Spleen (tissue), 11 donors: ENCODE measurements at regions not wholly inside any gene's neighbourhood (a gene's known extent, or its start where the extent isn't known, plus 50 kb on each side); places are given as distances from the start of the nearest gene placed in this dataset.

ENCODE experiments used
- DNase-seq: peaks from one replicate; pipeline ENCODE4 v3.0.0-alpha.2; 2020
- H3K27ac ChIP-seq, 8 donors: fragments of 200-600 bp; sonication (generic) in 7 of 8; 1 replicate in 4 of 8; 2 replicates in 4 of 8; pipeline versions ENCODE4 v1.5.0 to v1.8.0; 2016 to 2021; ENCODE audit warnings: inconsistent platforms in 4 of 8, mild to moderate bottlenecking in 4 of 8, moderate library complexity in 1 of 8
- H3K27me3 ChIP-seq, 7 donors: fragments of 200-600 bp; sonication (generic) in 6 of 7; replicated peaks in 1 of 7; 1 replicate in 4 of 7; 2 replicates in 3 of 7; pipeline versions ENCODE4 v1.5.0 to v1.8.0; 2016 to 2021; ENCODE audit warnings: inconsistent platforms in 3 of 7, mild to moderate bottlenecking in 1 of 7
- H3K36me3 ChIP-seq, 6 donors: fragments of 200-600 bp; sonication (generic) in 5 of 6; 1 replicate in 4 of 6; 2 replicates in 2 of 6; pipeline versions ENCODE4 v1.5.0 to v1.8.0; 2016 to 2021; ENCODE audit warnings: inconsistent platforms in 2 of 6
- H3K4me1 ChIP-seq, 6 donors: fragments of 200-600 bp; sonication (generic) in 5 of 6; 1 replicate in 3 of 6; 2 replicates in 3 of 6; pipeline versions ENCODE4 v1.5.0 to v1.8.0; 2016 to 2021; ENCODE audit warnings: inconsistent platforms in 3 of 6
- H3K4me3 ChIP-seq, 8 donors: fragments of 200-600 bp; sonication (generic) in 7 of 8; 1 replicate in 4 of 8; 2 replicates in 4 of 8; pipeline versions ENCODE4 v1.5.0 to v1.8.0; 2016 to 2021; ENCODE audit warnings: inconsistent platforms in 4 of 8, mild to moderate bottlenecking in 4 of 8, moderate library complexity in 2 of 8
- H3K9me3 ChIP-seq, 8 donors: fragments of 200-600 bp; sonication (generic) in 7 of 8; 1 replicate in 4 of 8; 2 replicates in 4 of 8; pipeline versions ENCODE4 v1.5.0 to v1.8.0; 2016 to 2021; ENCODE audit warnings: inconsistent platforms in 4 of 8
- CTCF ChIP-seq, 11 experiments: fragments of 200-600 bp in 7 of 11; fragments of 450-650 bp in 4 of 11; sonication (generic) in 4 of 11; IDR thresholded peaks in 8 of 11; conservative IDR thresholded peaks in 3 of 11; 1 replicate in 7 of 11; 2 replicates in 4 of 11; pipeline versions ENCODE4 v1.4.0 to v1.8.0; 2016 to 2021; ENCODE audit warnings: antibody characterized with exemption in 11 of 11, inconsistent platforms in 4 of 11, mild to moderate bottlenecking in 1 of 11
- POLR2A ChIP-seq, 3 donors: fragments of 450-650 bp; IDR thresholded peaks; one replicate each; pipeline ENCODE4 v1.5.1; 2017; ENCODE audit warnings: antibody characterized with exemption in 3 of 3, mild to moderate bottlenecking in 1 of 3
- POLR2AphosphoS5 ChIP-seq, 3 donors: sonication (generic); formaldehyde crosslinking; IDR thresholded peaks; one replicate each; pipeline ENCODE4 v1.5.1; 2017; ENCODE audit warnings: antibody characterized with exemption in 3 of 3
- WGBS, 5 donors: extraction: QIAGEN DNeasy Blood & Tissue Kit in 3 of 5; methylation state at CpG; one replicate each; pipeline versions ENCODE4 v1.1.5 to v1.1.7; 2013 to 2018; 5-methylcytosine and 5-hydroxymethylcytosine counted together
- intact Hi-C: fragments of 100-400 bp; cut with DNase I; formaldehyde crosslinking; loops from one replicate; pipeline ENCODE4 v1.15.0; 2023; ENCODE audit warnings: low total_unique reads
- donor health status: healthy with polysubstance abuse.
- donor health status: DM: no; HTN: no; CAD: no; lungs with moderate emphysema.
- donor health status: DM: no; HTN: no; CAD: no.
- donor health status: Bipolar disorder and iron deficiency.
- donor health status: healthy.
- donor health status: DM: no; HTN: no; CAD: no.
- donor health status: DM: yes; HTN: yes; CAD: no.

- intact Hi-C loops: no loop called here
- Histone ChIP-seq H3K27me3 (no peaks in the 10 kb centered on the region), H3K9me3 (peaks cover 0 to 4% (median 0%) of the 10 kb centered on the region in 8 donors), H3K27ac (no peak overlapping the region), H3K4me1 (no peaks in the 10 kb centered on the region), H3K4me3 (no peak overlapping the region), H3K36me3 (no peaks in the 10 kb centered on the region)
- no peak for TF ChIP-seq CTCF (IDR thresholded peaks at IDR 0.05 in 8 of 11, conservative IDR thresholded peaks at IDR 0.05 in 3 of 11)
- TF ChIP-seq POLR2A (IDR thresholded peaks at IDR 0.05): no peak
- no peak for TF ChIP-seq POLR2AphosphoS5 (IDR thresholded peaks at IDR 0.05)
- DNase-seq: no peak
These were observed 758.0 kb upstream of the USP15 start for GRCh38 chr12:61502179-61502578.

- no peaks in the 10 kb centered on the region for H3K36me3 ChIP-seq
- no peaks in the 10 kb centered on the region for H3K4me1 ChIP-seq
- H3K27ac ChIP-seq: no peak overlapping the region
- no peak for TF ChIP-seq POLR2AphosphoS5 (IDR thresholded peaks at IDR 0.05)
- WGBS, 5 donors: 23 to 67% (median 50%) methylated on average over 1 of the region's 1 CpG
- H3K27me3 ChIP-seq: no peaks in the 10 kb centered on the region
- intact Hi-C loops: no loop called here
- H3K9me3 ChIP-seq: peaks cover 0 to 4% (median 0%) of the 10 kb centered on the region in 8 donors
- DNase-seq: no peak
- no peak overlapping the region for H3K4me3 ChIP-seq
These were observed 755.7 kb upstream of the USP15 start for GRCh38 chr12:61504396-61505080.

DNA sequence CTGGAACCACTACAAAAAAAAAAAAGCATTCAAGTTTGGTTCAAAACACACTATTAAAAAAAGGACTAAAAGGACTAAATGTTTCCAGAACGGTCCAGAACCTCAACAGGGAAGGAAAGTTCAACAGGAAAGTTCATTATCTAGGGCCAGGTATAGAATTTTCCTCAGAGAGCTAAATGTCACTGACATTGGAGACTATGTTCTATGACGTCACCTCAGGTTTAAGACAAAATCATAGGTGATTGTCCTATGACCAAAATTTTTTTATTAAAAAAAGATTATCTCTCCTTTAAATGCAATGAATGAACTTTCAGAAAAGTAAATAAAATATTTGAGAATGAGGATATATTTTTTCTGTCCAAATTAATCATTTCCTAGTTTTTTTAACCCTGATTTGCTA is 746.7 kb upstream of the USP15 start:
- no peaks in the 10 kb centered on the region for H3K9me3 ChIP-seq
- H3K36me3 ChIP-seq: no peaks in the 10 kb centered on the region
- DNase-seq: no peak
- no peak overlapping the region for H3K27ac ChIP-seq
- H3K4me3 ChIP-seq: no peak overlapping the region
- intact Hi-C loops: no loop called here
- no peak for TF ChIP-seq POLR2A (IDR thresholded peaks at IDR 0.05)
- TF ChIP-seq POLR2AphosphoS5 (IDR thresholded peaks at IDR 0.05): no peak
- TF ChIP-seq CTCF (IDR thresholded peaks at IDR 0.05 in 8 of 11, conservative IDR thresholded peaks at IDR 0.05 in 3 of 11): no peak
- 63 to 79% (median 76%) methylated on average over 2 of the region's 2 CpGs for WGBS, 5 donors
- no peaks in the 10 kb centered on the region for H3K27me3 ChIP-seq
- no peaks in the 10 kb centered on the region for H3K4me1 ChIP-seq

GRCh38 chr12:61514016-61514415 is 746.2 kb upstream of the USP15 start:
- H3K36me3 ChIP-seq: no peaks in the 10 kb centered on the region
- H3K27ac ChIP-seq: no peak overlapping the region
- DNase-seq: no peak
- no peaks in the 10 kb centered on the region for H3K4me1 ChIP-seq
- TF ChIP-seq POLR2AphosphoS5 (IDR thresholded peaks at IDR 0.05) (no peak), POLR2A (IDR thresholded peaks at IDR 0.05) (no peak), CTCF (IDR thresholded peaks at IDR 0.05 in 8 of 11, conservative IDR thresholded peaks at IDR 0.05 in 3 of 11) (no peak)
- intact Hi-C loops: no loop called here
- 78 to 83% (median 82%) methylated on average over 8 of the region's 8 CpGs for WGBS, 5 donors
- no peaks in the 10 kb centered on the region for H3K27me3 ChIP-seq
- no peak overlapping the region for H3K4me3 ChIP-seq
- no peaks in the 10 kb centered on the region for H3K9me3 ChIP-seq

DNA sequence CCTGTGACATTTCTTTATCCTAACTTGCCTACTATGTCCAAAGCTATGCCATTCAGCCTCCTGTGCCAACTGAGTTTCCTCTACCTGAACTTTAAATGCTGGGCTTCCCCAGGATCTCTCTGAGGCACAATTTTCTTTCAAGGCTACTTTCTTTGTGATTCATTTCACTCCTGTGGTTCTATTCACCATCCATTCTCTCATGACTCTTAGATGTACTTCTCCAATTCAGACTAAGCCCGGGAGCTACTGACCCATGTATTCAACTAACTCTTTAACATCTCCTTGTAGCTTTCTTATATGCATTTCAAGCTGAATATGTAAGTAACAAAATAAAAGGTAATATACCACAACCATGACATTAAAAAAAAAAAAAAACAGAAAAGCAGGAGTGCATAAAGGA is 738.9 kb upstream of the USP15 start:
- 56 to 82% (median 60%) methylated on average over 1 of the region's 1 CpG for WGBS, 5 donors
- Histone ChIP-seq H3K4me3 (no peak overlapping the region), H3K9me3 (no peaks in the 10 kb centered on the region), H3K36me3 (no peaks in the 10 kb centered on the region), H3K27me3 (no peaks in the 10 kb centered on the region), H3K27ac (no peak overlapping the region), H3K4me1 (no peaks in the 10 kb centered on the region)
- intact Hi-C loops: no loop called here
- TF ChIP-seq POLR2A (IDR thresholded peaks at IDR 0.05): no peak
- no peak for TF ChIP-seq CTCF (IDR thresholded peaks at IDR 0.05 in 8 of 11, conservative IDR thresholded peaks at IDR 0.05 in 3 of 11)
- TF ChIP-seq POLR2AphosphoS5 (IDR thresholded peaks at IDR 0.05): no peak
- no peak for DNase-seq
